ENCODE measurements at regions not wholly inside any gene's neighbourhood (a gene's known extent, or its start where the extent isn't known, plus 50 kb on each side); places are given as distances from the start of the nearest gene placed in this dataset.

DNA sequence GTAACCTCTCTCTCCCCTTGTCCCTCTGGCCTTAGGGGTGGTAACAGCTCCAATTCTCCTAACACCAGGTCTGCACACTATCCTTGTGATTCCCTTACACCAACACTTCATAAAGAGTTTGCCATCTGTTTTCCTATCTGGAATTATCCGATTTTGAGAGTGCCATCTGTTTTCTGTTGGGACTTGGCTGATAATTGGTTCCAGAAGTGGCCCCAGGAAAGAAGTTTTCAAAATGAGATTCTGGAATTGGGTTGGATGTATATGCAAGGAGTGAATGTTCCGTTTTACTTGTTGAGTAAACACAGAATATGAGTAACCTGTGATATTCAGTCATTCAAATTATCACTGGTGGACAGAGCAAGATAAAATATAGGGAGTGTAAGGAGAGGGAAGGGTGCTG lies 134.1 kb upstream of the HS3ST3A1 start:
- Histone ChIP-seq H3K27ac (replicated peaks in 1 of 4) (no peak overlapping the region), H3K4me3 (no peak overlapping the region), H3K36me3 (no peaks in the 10 kb centered on the region), H3K4me1 (no peaks in the 10 kb centered on the region), H3K9me3 (no peaks in the 10 kb centered on the region), H3K27me3 (no peaks in the 10 kb centered on the region)
- no peak for DNase-seq (ENCODE audit: extremely low spot score)
- WGBS, result 70% methylated on average over 2 of the region's 2 CpGs
- TF ChIP-seq CTCF (IDR thresholded peaks at IDR 0.05), result no peak
- no peak for TF ChIP-seq POLR2A (IDR thresholded peaks at IDR 0.05; ENCODE audit: low read depth)
- no peak for TF ChIP-seq EP300 (IDR thresholded peaks at IDR 0.05)
- TF ChIP-seq POLR2AphosphoS5 (IDR thresholded peaks at IDR 0.05), result no peak
- intact Hi-C loops (cut with DNase I), result no loop called here

DNA sequence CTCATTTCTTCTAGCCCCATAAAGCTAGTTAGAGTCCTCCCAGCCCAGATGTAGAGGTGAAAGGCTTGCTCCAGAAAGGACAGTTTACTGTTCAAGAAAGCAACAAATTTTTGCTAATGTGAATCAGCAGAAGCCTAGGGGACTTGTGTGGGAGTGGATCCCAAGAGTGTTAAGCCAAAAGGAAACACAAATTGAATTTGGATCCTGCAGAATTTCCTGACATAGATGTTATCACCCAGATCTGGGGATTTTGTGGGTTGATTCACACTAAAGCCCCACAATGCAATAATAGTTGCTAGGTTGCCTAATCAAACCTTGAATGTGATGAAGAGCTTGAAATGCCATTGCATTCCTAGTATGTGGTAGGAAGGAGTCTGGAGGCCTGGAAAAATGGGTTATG lies 135.2 kb upstream of the HS3ST3A1 start:
- Histone ChIP-seq H3K36me3 (no peaks in the 10 kb centered on the region), H3K4me3 (no peak overlapping the region), H3K4me1 (no peaks in the 10 kb centered on the region), H3K27ac (replicated peaks in 1 of 4) (no peak overlapping the region), H3K9me3 (no peaks in the 10 kb centered on the region), H3K27me3 (no peaks in the 10 kb centered on the region)
- DNase-seq (ENCODE audit: extremely low spot score), result peak; percentile 77
- no peak for TF ChIP-seq CTCF (IDR thresholded peaks at IDR 0.05)
- no peak for TF ChIP-seq POLR2AphosphoS5 (IDR thresholded peaks at IDR 0.05)
- TF ChIP-seq EP300 (IDR thresholded peaks at IDR 0.05), result no peak
- no peak for TF ChIP-seq POLR2A (IDR thresholded peaks at IDR 0.05; ENCODE audit: low read depth)
- intact Hi-C loops (cut with DNase I), result no loop called here

DNA sequence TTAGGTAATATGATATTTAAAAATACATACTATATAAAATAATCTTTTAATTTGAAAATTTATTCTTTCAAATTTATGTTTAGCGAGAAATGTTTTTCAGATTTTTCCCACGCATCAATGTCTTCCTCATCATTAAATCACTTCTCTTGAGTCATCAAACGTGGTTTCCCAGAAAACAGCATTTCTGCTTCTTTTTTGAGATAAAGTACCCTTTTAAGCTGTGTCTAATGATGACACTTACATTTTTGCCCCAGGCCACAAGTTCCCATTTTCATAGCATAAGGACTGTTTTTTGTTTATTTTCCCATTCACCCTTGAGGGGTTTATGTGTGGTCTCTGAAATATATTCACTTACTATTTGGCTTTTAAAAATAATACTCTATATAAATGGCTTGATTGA lies 139.0 kb upstream of the HS3ST3A1 start:
- DNase-seq (ENCODE audit: extremely low spot score), result no peak
- H3K9me3 ChIP-seq, result no peaks in the 10 kb centered on the region
- no peak for TF ChIP-seq POLR2A (IDR thresholded peaks at IDR 0.05; ENCODE audit: low read depth)
- TF ChIP-seq EP300 (IDR thresholded peaks at IDR 0.05), result no peak
- no peak for TF ChIP-seq POLR2AphosphoS5 (IDR thresholded peaks at IDR 0.05)
- no peak for TF ChIP-seq CTCF (IDR thresholded peaks at IDR 0.05)
- H3K27ac ChIP-seq (replicated peaks in 1 of 4), result no peak overlapping the region
- intact Hi-C loops (cut with DNase I), result no loop called here
- no peaks in the 10 kb centered on the region for H3K4me1 ChIP-seq
- H3K36me3 ChIP-seq, result no peaks in the 10 kb centered on the region
- WGBS, result 82% methylated on average over 3 of the region's 3 CpGs
- no peaks in the 10 kb centered on the region for H3K27me3 ChIP-seq
- H3K4me3 ChIP-seq, result no peak overlapping the region

DNA sequence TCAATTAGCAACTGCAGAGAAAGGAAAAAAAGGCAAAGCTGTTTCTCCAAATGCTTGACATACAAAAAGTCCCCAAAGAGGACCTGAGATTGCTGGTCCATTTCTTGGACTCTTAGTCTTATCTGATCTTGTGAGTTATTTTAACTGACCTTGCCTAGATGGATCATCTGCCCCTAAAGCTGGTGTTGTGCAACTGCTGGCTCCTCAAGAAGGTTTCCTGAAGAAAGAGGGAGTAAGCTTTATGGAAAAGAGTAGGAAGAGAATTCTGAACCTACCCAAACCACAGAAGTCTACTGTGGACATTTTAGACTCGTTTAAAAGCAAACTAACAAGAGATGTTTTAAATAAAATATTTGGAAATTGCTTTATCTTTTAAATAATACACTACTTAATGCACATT lies 140.0 kb upstream of the HS3ST3A1 start:
- Histone ChIP-seq H3K36me3 (no peaks in the 10 kb centered on the region), H3K4me1 (no peaks in the 10 kb centered on the region), H3K9me3 (no peaks in the 10 kb centered on the region), H3K27me3 (no peaks in the 10 kb centered on the region), H3K4me3 (no peak overlapping the region), H3K27ac (replicated peaks in 1 of 4) (no peak overlapping the region)
- 89% methylated on average over 1 of the region's 1 CpG for WGBS
- intact Hi-C loops (cut with DNase I), result no loop called here
- DNase-seq (ENCODE audit: extremely low spot score), result peak; percentile 53
- no peak for TF ChIP-seq POLR2AphosphoS5 (IDR thresholded peaks at IDR 0.05)
- TF ChIP-seq CTCF (IDR thresholded peaks at IDR 0.05), result no peak
- TF ChIP-seq POLR2A (IDR thresholded peaks at IDR 0.05; ENCODE audit: low read depth), result no peak
- no peak for TF ChIP-seq EP300 (IDR thresholded peaks at IDR 0.05)

DNA sequence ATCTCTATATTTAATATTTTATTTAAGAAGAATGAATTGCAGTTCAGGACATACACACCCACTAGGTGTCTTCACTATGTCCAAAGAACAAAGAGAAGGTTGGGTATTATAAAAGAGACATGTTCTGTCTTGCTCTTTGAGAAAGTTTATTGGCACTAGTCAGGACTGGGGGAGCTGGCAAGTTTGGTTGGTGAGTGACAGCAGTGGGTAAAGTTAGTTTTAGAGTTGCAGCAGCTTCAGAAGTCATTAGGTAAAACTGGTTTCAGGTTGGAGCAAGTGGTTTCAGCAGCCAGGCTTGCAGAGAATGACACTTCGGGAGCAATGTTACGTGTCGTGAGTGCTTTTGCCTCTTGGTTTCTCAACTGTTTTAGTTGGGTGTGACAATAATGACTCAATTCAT lies 142.2 kb upstream of the HS3ST3A1 start:
- Histone ChIP-seq H3K36me3 (no peaks in the 10 kb centered on the region), H3K4me1 (no peaks in the 10 kb centered on the region), H3K9me3 (no peaks in the 10 kb centered on the region), H3K4me3 (no peak overlapping the region), H3K27me3 (no peaks in the 10 kb centered on the region), H3K27ac (replicated peaks in 1 of 4) (no peak overlapping the region)
- intact Hi-C loops (cut with DNase I), result no loop called here
- 98% methylated on average over 3 of the region's 3 CpGs for WGBS
- peak; percentile 81 for DNase-seq (ENCODE audit: extremely low spot score)
- TF ChIP-seq CTCF (IDR thresholded peaks at IDR 0.05) (no peak), EP300 (IDR thresholded peaks at IDR 0.05) (no peak), POLR2AphosphoS5 (IDR thresholded peaks at IDR 0.05) (no peak), POLR2A (IDR thresholded peaks at IDR 0.05; ENCODE audit: low read depth) (no peak)

All from esophagus muscularis mucosa (tissue), 4 donors.